ENCODE measurements at regions not wholly inside any gene's neighbourhood (a gene's known extent, or its start where the extent isn't known, plus 50 kb on each side); places are given as distances from the start of the nearest gene placed in this dataset.

- TF ChIP-seq CTCF (IDR thresholded peaks at IDR 0.05), result no peak
- TF ChIP-seq POLR2AphosphoS5 (IDR thresholded peaks at IDR 0.05), result no peak
- TF ChIP-seq POLR2A (IDR thresholded peaks at IDR 0.05), result no peak
- TF ChIP-seq EP300 (IDR thresholded peaks at IDR 0.05), result no peak
These were observed 97.4 kb upstream of the DDX18 start for GRCh38 chr2:117717072-117717471.

Measured in suprapubic skin (tissue), 4 donors.